Skeletal muscle cell (primary cell): ENCODE measurements at regions not wholly inside any gene's neighbourhood (a gene's known extent, or its start where the extent isn't known, plus 50 kb on each side); places are given as distances from the start of the nearest gene placed in this dataset.
"Not testable (repeated sequence)": the region's sequence is repeated elsewhere in the genome, so short reads cannot be mapped to it uniquely, and the experiment has no call there.

Experiments used
- DNase-seq: peaks from one replicate; pipeline ENCODE4 v3.0.0-alpha.2; 2010; ENCODE audit warnings: low read depth
- H3K4me3 ChIP-seq: 2 replicates; pipeline ENCODE4 v1.5.1; 2011; ENCODE audit warnings: low read depth, mild to moderate bottlenecking, control low read depth, low read length, moderate library complexity

DNA sequence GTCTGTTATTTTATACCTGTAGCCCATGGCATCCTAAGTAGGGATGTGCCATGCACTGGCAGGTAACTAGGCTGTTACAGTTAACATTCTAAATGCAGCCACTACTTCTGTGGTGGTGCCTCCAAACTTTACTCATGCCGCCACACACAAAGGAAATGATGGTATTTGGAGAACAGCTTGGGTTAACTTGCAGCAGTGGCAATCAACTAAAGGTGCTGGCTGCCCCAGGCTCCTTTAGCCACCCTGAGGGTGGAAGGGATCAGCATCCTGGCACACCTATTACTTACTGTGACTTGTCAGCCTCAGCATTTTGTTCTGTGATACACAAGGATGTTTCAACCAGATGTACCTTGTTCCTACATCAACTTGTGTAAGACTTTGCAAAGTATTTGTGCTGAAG, 221.8 kb upstream of the PPP1R3A start:
- H3K4me3 ChIP-seq = no peak overlapping the region
- DNase-seq = no peak

DNA sequence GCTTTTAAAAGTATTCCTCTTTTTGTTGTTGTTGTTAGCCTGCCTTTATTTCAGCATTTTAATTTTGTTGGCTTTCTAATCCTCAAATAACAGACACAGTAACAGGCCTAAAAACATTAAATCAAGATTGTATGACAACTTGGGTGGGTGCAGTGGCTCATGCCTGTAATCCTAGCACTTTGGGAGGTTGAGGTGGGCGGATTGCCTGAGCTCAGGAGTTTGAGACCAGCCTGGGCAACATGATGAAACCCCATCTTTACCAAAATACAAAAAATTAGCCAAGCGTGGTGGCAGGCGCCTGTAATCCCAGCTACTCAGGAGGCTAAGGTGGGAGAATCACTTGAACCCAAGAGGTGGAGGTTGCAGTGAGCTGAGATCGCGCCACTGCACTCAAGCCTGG, 220.9 kb upstream of the PPP1R3A start:
- DNase-seq, H3K4me3 ChIP-seq: not testable (repeated sequence)

DNA sequence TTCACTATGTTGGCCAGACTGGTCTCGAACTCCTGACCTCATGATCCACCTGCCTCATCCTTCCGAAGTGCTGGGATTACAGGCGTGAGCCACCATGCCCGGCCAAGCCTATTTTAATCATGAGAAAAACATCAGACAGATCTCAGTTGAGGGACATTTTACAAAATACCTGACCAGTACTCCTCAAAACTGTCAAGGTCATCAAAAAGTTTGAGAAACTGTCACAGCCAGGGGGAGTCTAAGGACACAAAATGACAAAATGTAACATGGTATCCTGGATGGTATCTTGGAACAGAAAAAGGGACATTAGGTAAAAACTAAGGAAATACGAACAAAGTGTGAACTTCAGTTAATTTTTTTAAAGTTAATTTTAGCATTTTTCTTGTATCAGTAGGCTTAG, 219.8 kb upstream of the PPP1R3A start:
- DNase-seq = no peak

DNA sequence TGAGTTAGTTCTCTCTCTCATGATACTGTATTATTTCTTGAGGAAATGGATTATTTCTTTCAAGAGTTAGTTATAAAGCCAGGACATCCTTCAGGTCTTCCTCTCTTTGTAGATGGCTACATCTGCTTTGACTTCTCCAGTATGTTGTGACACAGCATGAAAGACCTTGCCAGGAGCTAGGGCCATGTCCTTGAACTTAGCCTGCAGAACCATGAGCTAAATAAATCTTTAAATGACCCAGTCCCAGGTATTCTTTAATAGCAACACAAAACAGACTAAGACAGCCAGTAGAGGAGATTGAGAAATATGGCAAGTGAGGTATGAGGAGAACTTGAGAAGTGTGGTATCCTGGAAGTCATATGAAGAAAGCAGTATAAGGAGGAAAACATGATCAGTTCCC, 214.9 kb upstream of the PPP1R3A start:
- H3K4me3 ChIP-seq = no peak overlapping the region
- DNase-seq = no peak

More for the DNA sequence above, 219.8 kb upstream of the PPP1R3A start:
- no peak overlapping the region for H3K4me3 ChIP-seq

GRCh38 chr7:114130866-114131265, 212.1 kb upstream of the PPP1R3A start:
- H3K4me3 ChIP-seq = no peak overlapping the region
- no peak for DNase-seq

- H3K4me3 ChIP-seq = no peak overlapping the region
- DNase-seq = no peak
These were observed 210.1 kb upstream of the PPP1R3A start for GRCh38 chr7:114128880-114129279.

DNA sequence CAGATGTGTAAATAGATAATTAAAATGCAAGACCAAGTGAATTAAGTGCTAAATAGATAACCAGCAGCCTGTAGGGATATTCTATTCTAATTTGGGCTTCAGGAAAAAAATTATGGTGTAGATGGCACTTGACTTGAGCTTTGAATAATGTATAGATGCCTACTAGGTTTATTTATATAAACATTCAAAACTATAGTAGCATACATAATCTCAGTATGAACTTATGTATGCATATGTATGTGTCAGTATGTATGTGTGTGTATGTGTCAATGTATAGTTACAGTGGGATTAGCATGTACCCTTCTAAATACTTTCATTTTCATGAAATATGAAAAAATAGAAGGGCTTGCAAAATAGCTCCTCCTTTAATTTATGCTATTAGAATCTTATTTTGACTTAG, 207.3 kb upstream of the PPP1R3A start:
- H3K4me3 ChIP-seq = no peak overlapping the region
- no peak for DNase-seq

DNA sequence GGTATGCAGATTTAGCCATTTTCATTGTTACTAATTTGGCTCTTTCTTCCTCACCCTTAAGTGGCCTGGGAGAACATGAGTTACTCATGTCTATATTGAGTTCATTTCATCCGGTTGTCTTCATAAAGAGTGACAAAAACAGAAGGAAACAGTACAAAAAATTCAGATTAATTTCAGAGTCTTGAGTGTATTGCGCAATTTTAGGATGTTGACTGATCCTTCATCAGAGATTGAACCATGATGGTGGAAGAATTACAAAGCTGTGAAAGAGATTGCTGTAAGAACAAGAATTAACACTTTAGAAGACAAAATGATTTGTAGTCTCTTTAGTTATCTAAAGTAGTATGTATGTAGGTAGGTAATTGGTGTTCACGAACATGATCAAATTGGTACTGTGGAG, 194.0 kb upstream of the PPP1R3A start:
- H3K4me3 ChIP-seq = no peak overlapping the region
- DNase-seq = no peak

- no peak for DNase-seq
These were observed 191.9 kb upstream of the PPP1R3A start for GRCh38 chr7:114110666-114111065.

DNA sequence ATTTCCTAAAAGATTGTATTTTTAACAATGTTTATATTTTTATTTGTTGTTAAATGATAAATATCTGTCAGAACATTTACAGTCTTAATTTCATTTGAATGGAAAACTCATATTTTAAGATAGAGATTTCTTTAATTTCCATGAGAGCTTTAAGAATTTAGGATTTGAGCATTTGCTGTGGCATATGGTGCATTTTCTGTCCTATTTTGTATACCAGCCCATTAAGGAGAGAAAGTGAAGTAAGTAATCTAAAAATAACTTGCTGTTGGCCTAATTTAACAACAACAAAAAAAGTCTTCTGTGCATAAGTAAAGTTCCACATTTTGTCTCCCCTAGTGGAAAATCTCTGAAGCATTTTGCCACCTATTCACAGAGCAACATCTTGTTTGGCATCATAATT, 190.9 kb upstream of the PPP1R3A start:
- no peak for DNase-seq
- no peak overlapping the region for H3K4me3 ChIP-seq

More at GRCh38 chr7:114110666-114111065, 191.9 kb upstream of the PPP1R3A start:
- no peak overlapping the region for H3K4me3 ChIP-seq

DNA sequence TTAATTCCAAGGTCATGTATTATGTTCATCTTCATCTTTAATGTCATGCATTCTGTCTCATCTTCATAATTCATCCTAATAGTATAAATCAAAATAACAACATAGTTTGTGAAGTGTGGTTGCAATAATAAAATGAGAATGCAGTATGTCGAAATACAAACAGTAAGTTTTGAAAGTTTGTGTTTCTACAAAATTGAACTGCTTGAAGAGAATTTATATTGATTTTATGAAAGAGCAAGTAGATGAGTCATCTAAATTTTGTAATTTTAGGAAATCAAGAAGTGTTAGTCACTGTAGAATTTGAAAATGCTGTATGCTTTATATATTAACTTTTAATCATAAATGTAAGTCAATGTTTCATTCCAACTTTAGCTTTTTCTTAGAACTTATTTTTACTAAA, 190.5 kb upstream of the PPP1R3A start:
- no peak overlapping the region for H3K4me3 ChIP-seq
- no peak for DNase-seq

DNA sequence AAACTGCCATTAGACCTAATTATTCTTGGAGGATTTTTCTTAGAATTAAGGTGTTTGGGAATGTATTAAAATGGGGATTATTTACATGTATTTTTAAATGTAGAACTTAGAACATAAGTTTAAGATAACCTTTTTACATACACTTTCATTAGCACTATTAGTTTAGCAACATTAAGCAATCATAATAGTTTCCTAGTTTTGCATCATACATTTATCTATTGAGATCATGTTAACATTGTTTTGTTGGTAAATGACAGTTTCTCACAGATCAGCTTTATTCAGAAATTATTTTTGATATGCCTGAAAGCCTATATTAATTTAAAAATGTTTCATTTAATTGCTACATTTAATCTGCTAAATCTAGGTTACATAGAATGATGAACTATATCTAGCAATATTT, 189.7 kb upstream of the PPP1R3A start:
- DNase-seq = no peak
- H3K4me3 ChIP-seq = no peak overlapping the region

GRCh38 chr7:114107522-114107921, 188.7 kb upstream of the PPP1R3A start:
- H3K4me3 ChIP-seq = no peak overlapping the region
- no peak for DNase-seq

- no peak overlapping the region for H3K4me3 ChIP-seq
- DNase-seq = no peak
These were observed 185.2 kb upstream of the PPP1R3A start for GRCh38 chr7:114104035-114104434.

- H3K4me3 ChIP-seq = no peak overlapping the region
- no peak for DNase-seq
These were observed 184.2 kb upstream of the PPP1R3A start for GRCh38 chr7:114102996-114103395.

GRCh38 chr7:114102131-114102530, 183.3 kb upstream of the PPP1R3A start:
- no peak for DNase-seq

GRCh38 chr7:114100810-114101209, 182.0 kb upstream of the PPP1R3A start:
- no peak for DNase-seq
- no peak overlapping the region for H3K4me3 ChIP-seq

More at GRCh38 chr7:114102131-114102530, 183.3 kb upstream of the PPP1R3A start:
- H3K4me3 ChIP-seq = no peak overlapping the region

DNA sequence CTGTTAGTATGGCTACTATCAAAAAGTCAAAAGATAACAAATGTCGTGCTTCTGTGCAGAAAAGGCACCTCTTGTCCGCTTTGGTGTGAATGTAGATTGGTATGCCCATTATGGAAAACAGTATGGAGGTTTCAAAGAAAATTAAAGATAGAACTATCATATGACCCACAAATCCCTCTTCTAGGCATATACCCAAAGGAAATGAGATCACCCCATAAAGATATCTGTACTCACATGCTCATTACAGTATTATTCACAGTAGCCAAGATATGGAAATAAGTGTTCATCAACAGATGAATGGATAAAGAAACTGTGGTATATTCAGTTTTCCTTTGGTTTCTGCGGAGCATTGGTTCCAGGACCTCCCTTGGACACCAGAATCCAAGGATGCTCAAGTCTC, 180.5 kb upstream of the PPP1R3A start:
- no peak overlapping the region for H3K4me3 ChIP-seq
- no peak for DNase-seq

DNA sequence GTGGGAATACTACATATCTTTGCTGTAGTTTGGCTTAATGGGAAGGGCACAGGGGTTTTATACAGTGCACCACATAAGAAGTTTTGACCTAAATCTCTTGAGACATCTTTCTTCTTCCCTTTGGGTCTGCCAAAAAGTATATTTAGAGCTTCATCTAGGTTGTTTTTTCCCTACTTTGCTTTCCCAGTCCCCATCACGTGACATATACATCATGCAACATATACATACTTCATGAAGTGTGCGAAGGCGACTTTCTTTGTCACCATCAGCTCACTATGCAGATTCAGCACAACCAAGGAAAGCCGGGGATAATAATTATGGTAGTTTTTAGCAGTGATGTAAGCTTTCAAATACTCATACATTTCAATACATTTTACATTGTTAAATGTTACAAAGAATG, 177.1 kb upstream of the PPP1R3A start:
- no peak overlapping the region for H3K4me3 ChIP-seq
- DNase-seq = no peak

- DNase-seq = no peak
- H3K4me3 ChIP-seq = no peak overlapping the region
These were observed 169.7 kb upstream of the PPP1R3A start for GRCh38 chr7:114088470-114088940.

DNA sequence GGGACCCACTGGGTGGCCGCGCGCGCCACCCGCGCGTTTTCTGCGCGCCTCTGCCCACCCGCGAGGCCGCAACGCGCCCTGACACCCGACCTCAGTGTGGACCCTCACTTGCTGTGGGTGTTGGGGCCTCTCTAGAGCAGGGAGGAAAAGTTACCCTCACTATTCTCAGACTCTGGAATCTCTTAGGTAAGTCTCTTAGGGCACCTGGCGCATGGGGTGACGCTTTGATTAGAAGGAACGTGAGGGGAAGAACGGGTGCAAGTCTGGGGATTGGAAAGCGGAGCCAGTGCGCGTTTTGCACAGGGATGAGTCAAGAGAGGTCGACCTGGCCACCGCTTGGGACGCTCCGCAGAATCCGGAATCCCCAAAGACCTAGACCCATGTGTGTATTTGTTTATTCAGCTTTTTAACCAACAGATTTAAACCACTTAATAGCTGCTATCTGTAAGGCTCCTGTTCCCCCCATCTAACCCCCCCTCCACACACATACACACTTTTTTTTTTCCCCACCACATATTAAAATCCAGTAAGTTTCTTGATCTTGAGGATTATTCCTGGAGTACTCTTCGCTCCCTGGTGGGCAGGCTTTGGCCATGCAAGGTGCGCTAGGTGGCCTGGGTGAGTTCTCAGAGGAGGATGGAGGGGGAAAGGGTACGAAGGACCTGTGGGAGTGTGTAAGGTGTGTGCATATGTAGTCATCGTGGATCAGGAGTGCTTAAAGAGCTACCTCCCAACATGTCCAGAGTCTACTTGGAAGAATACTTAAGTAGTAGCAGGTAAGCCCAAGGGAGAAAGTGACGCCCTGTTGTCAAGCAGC, 169.1 kb upstream of the PPP1R3A start:
- peak overlapping the region; percentile 77 for H3K4me3 ChIP-seq
- no peak for DNase-seq
